ENCODE measurements at regions not wholly inside any gene's neighbourhood (a gene's known extent, or its start where the extent isn't known, plus 50 kb on each side); places are given as distances from the start of the nearest gene placed in this dataset.

GRCh38 chr7:17158261-17158660 is 140.2 kb upstream of the AHR start:
- TF ChIP-seq, protein P1, sequence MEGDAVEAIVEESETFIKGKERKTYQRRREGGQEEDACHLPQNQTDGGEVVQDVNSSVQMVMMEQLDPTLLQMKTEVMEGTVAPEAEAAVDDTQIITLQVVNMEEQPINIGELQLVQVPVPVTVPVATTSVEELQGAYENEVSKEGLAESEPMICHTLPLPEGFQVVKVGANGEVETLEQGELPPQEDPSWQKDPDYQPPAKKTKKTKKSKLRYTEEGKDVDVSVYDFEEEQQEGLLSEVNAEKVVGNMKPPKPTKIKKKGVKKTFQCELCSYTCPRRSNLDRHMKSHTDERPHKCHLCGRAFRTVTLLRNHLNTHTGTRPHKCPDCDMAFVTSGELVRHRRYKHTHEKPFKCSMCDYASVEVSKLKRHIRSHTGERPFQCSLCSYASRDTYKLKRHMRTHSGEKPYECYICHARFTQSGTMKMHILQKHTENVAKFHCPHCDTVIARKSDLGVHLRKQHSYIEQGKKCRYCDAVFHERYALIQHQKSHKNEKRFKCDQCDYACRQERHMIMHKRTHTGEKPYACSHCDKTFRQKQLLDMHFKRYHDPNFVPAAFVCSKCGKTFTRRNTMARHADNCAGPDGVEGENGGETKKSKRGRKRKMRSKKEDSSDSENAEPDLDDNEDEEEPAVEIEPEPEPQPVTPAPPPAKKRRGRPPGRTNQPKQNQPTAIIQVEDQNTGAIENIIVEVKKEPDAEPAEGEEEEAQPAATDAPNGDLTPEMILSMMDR (IDR thresholded peaks at IDR 0.05; ENCODE audit: poor library complexity, severe bottlenecking), result no peak
- no peak for TF ChIP-seq SMC3 (conservative IDR thresholded peaks at IDR 0.05; ENCODE audit: poor library complexity)
- TF ChIP-seq RAD21 (conservative IDR thresholded peaks at IDR 0.05), result no peak
- TF ChIP-seq, protein P2, sequence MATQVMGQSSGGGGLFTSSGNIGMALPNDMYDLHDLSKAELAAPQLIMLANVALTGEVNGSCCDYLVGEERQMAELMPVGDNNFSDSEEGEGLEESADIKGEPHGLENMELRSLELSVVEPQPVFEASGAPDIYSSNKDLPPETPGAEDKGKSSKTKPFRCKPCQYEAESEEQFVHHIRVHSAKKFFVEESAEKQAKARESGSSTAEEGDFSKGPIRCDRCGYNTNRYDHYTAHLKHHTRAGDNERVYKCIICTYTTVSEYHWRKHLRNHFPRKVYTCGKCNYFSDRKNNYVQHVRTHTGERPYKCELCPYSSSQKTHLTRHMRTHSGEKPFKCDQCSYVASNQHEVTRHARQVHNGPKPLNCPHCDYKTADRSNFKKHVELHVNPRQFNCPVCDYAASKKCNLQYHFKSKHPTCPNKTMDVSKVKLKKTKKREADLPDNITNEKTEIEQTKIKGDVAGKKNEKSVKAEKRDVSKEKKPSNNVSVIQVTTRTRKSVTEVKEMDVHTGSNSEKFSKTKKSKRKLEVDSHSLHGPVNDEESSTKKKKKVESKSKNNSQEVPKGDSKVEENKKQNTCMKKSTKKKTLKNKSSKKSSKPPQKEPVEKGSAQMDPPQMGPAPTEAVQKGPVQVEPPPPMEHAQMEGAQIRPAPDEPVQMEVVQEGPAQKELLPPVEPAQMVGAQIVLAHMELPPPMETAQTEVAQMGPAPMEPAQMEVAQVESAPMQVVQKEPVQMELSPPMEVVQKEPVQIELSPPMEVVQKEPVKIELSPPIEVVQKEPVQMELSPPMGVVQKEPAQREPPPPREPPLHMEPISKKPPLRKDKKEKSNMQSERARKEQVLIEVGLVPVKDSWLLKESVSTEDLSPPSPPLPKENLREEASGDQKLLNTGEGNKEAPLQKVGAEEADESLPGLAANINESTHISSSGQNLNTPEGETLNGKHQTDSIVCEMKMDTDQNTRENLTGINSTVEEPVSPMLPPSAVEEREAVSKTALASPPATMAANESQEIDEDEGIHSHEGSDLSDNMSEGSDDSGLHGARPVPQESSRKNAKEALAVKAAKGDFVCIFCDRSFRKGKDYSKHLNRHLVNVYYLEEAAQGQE (IDR thresholded peaks at IDR 0.05; ENCODE audit: borderline replicate concordance), result no peak
- no peak for TF ChIP-seq EP300 (conservative IDR thresholded peaks at IDR 0.05; ENCODE audit: poor library complexity, severe bottlenecking)
- TF ChIP-seq POLR2AphosphoS5 (IDR thresholded peaks at IDR 0.05), result no peak
- TF ChIP-seq EZH2 (IDR thresholded peaks at IDR 0.05; ENCODE audit: borderline replicate concordance, insufficient read depth, low read length, poor library complexity, severe bottlenecking), result no peak

Data from neural cell (in vitro differentiated cells).